GM21423 (cell line): ENCODE measurements at regions not wholly inside any gene's neighbourhood (a gene's known extent, or its start where the extent isn't known, plus 50 kb on each side); places are given as distances from the start of the nearest gene placed in this dataset.

Source experiments
- ATAC-seq: cut with Tn5 transposase; IDR thresholded peaks from one replicate; pipeline ENCODE4 v1.9.1; 2021; ENCODE audit warnings: mild to moderate bottlenecking, moderate library complexity; ENCODE audit not compliant: unreplicated experiment

DNA sequence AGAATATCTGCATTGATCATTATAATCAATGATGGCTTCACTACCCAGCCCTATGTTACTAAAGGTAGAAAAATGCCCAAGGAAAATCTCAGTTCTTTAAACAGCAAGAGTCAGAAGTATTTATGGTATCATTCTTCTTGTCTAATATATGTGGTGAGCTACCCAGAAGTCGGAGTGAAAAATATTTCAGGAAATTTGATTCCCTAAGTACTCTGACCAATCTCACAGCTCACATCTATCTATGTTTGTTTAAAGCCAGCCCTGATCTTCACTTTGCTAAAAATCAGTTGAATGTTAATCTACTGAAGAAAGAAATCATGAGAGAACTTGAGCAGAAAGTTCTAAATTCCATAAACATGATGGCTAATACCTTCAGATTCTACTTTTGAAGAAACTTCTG is 522.9 kb upstream of the SLIT2 start:
- ATAC-seq, result no peak

DNA sequence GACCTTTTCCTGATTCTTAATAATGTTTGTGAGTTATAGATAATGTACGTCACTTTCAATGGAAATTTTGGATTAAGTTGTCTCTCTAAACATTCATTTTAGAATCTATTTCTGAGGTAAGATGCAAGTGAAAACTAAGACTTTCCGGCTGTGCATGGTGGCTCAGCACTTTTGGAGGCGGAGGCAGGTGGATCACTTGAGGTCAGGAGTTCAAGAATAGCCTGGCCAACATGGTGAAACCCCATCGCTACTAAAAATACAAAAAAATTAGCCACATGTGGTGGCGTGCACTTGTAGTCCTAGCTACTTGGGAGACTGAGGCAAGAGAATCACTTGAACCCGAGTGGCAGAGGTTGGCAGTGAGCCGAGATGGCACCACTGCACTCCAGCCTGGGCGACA is 524.6 kb upstream of the SLIT2 start:
- ATAC-seq, result no peak

DNA sequence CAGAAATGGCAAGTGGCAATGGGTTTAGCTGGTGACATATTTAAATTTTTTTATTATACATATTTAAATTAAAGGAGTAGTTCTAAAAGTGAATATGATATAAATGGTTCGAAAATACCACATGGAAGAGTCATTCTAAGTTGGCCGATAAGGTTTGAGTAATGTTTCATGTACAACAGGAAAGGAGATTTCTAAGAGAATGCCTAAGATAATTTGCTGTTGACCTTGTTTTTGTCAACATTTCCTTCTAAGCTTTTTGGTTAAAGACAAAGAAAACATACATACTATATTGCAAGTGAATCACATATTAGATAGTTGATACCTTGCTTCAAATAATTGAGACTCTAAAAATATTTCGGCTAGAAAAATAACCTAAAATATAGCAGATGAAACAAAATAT is 526.6 kb upstream of the SLIT2 start:
- ATAC-seq, result no peak

DNA sequence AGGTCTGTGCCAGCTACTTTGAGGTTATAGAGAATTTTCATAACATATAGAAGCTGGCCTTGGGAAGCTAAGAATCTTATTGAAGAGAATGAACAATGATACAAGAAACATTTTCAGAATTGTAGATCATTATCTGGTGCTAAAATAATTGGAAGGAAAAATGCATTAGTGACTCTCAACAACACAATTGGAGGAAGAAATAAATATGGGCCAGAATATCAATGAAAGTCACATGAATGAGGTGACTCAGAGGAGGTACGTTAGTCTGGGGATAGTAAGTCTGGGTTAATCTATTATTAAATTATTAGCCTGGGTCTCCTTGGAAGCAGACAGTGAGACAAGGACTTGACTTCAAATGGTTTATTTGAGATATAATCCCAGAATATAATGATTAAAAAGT is 529.3 kb upstream of the SLIT2 start:
- no peak for ATAC-seq

DNA sequence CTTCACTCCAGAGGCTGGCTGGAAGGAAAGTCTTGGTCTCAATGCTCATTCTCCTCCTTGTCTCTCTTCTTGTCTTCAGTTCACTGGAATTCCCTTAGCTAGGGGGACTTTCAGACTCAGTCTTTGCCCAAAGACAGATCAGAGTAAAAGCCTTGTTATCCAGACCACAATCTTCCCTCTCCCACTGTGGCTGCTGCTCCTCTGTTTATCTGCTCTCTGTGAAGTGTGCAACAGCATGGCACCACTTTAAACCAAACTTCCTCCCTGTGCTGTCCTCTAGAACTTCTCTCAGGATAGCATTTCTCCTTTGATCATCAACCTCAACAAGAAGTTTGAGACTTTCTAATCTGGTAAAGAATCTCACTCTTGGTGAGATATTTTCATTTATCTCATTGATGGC is 530.1 kb upstream of the SLIT2 start:
- no peak for ATAC-seq

DNA sequence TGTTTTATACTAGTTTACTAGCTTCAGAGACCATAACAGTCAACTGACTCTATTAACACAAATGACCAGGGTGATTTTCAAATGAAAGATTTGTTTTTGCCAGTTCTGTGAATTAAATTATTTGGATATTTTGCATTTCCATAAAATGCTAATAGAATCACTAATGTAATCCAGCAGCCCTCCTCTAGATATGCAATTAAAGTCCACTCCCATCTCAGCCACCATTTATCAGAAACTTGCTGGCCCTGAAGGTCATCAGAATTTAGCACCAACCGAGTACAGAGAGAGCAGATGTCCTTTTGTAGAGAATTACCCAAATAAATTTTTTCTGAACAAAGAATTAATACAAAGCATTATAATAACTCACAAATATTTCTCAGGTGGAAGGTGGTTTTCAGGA is 531.1 kb upstream of the SLIT2 start:
- ATAC-seq, result no peak

DNA sequence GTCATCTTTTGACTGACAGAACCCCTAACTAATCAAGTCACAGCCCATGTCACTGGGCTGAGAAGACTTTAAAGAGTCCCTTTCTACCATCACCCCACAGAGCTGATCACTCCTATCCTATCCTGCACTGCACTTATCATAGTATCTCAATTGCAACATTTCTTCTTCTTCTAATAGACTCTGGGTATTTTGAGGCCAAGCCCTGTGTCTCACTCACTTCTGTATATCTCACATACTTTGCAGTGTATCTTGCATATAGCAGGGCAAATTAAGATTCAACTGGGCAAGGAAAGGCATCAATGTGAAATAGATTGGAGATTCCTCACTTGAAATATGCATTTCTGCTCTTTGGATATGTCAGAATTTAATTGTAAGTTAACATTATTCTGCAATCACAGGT is 531.5 kb upstream of the SLIT2 start:
- no peak for ATAC-seq

DNA sequence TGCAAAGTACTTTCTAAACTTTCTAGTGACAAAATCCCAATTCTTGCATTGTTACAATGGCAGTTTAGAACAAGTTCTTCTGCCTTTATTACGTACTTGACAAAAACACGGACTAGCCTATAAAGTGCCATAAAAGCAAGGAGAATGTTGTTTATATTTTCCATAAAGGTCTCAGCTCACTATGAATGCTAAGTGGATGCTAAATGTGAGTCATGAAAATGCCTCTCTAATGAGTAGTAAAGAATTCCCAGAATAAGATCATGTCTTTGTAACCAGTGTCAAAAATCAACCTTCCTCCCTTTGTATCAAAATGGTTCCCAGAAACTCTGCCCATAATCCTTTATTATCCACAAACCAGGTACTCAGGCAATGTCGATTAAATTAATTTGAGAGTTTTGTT is 539.8 kb upstream of the SLIT2 start:
- ATAC-seq, result no peak

DNA sequence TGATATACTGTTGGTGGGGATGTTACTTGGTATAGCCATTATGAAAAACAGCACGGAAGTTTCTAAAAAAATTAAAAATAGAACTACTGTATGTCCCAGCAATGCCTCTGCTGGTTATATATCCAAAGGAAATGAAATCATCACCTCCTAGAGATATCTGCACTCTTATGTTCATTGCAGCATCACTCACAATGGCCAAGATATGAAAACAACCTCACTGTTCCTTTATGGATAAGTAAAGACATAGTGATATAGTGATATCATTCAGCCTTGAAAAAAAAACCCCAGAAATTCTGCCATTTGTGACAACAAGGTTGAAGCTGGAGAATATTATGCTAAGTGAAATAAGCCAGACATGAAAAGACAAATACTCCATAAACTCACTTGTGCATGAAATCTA is 543.8 kb upstream of the SLIT2 start:
- no peak for ATAC-seq

DNA sequence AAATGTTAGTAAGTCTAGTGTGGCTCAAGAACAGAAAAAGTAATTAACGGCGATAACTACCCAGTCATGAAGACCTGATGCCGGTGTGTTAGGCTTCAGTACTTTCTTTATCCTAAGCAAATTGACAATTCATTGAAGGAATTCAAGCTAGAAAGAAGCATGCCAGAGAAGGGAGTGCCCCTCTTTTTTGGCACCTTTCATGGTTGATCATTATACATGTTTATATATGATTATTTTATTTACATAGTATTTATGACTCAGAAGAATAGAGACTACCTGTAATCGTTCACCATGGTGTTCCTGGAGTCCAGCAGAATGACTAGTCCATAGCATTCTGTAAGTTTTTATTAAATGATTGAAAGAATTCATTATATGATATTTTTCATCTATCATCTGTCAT is 548.3 kb upstream of the SLIT2 start:
- no peak for ATAC-seq

DNA sequence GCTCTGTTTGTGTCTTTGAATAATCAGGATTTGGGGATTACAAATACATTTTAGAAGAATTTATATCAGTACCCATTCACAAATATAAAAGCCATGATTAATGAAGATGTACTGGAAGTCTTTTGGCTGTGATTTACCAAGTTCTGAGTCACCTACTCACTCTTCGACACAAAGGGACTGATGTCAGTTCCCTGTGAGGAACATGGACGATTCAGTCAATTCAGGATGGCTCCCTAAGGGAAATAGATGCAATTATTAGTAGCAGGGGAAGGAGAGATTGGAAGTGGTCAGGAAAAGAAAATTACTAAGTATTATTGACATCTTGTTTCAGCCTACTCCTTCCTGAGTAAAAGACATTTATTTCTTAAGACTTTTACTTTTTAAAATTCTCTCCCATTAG is 550.7 kb upstream of the SLIT2 start:
- ATAC-seq, result no peak

DNA sequence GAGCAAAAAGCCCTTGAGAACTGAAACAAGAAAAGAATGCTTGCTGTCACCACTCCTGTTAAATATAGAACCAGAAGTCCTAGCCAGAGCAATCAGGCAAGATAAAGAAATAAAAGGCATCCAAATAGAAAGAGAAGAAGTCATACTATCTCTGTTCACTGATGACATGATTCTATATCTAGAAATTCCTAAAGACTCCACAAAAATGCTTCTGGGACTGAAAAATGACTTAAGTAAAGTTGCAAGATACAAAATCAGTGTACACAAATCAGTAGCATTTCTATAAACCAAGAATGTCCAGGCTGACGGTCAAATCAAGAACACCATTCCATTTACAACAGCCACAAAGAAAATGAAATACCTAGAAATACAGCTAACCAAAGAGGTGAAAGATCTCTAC is 552.7 kb upstream of the SLIT2 start:
- ATAC-seq, result no peak

DNA sequence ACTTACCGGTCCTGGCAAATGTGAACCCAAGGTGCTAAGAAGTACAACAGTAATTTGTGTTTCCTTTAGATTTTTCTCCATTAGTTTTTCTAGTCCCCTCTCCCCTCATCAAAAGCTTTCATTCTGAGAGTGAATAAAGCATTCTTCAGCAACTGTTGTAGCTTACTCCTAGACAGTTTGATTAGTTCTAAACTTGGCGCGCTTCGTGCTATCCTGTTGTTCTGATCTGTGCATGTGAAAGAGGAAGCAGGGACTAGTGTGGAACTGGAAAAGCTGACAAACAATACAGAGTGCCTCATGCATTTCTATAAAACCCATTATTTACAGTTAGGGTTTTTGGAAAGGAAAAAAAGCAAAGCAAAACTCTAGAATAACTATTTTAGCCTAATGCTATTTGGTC is 556.9 kb upstream of the SLIT2 start:
- no peak for ATAC-seq

DNA sequence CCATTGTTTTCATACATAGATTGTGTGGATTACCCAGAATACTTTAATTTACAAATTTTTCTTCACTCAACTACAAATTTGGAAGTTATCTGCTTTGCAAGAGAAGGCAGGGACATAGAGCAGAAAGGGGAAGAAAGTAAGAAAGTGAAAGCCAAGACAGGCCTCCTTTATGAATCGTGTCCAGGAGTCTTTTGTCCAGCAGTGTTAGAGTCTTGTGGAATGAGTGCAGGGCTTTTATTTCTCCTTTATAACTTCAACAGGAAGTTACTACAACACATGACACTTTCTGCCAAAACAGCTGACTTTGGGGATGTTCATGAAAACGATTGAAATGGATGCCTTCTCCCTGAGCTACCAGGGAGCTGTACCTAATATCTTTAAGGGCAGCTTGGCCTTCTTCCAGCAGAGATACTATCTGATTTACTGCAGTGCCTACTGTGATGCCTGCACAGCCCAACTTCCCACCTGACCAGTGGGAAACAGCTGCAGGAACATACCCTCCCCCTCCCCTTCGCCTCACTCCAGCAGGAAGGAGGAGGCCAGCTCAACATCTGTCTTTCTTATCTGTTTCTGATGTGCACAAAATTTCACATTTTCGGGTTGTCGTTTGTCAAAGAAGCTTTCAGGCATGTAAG is 557.7 kb upstream of the SLIT2 start:
- no peak for ATAC-seq

DNA sequence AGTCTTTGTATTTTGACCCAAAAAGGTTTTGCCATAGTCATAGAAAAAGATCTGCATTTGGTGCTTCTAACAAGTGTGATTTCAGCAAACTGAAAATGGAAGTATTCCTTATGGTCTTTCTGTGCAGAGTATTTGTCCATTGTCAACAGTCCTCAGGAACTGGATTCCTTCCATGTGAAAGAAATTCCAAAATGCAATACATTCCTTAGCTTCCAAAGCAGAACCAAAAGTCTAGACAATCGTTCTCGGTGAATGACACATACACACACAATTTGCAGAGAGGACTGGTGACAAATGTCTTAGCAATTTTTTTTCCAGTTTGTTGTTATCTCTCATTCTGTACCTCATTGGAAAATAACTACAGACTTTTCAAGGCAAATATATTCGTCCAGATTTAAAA is 562.2 kb upstream of the SLIT2 start:
- ATAC-seq, result no peak

DNA sequence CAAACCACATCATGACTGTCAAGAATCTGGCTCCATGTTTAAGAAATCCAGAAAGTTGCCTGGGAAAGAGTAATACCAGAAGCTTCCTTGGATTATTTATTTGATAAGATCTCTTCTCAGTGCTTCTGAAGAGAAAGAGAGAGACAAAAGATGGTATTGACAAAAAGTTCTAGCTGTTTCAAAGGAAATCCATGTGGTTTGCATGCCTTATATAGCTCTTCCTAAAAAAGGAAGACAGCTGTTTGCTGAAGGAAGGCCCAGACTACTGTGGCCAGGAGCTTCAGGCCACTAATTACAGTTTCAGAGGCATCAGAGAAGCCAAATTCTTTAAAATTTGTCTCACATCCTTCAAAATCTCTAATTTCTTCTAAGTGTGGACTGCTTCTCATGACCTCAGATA is 565.2 kb upstream of the SLIT2 start:
- no peak for ATAC-seq

DNA sequence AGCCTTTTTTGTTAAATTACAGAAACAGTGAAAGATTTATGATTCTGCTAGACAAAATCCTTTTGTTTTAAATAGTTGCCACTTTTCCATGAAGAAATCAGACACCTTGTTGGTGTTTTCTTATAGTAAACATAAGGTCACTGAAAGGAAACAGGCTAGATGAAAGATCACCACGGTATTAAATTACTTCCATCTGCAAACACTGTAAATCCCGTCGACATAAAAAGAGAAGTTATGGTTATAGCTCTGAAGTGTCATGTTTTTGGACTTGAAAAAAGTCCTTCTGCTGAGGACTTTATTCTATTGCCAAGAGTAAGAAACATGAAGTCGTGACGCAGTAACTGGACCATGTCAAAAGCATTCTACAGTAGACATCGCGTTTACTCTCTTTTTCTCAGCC is 567.6 kb upstream of the SLIT2 start:
- ATAC-seq, result no peak

DNA sequence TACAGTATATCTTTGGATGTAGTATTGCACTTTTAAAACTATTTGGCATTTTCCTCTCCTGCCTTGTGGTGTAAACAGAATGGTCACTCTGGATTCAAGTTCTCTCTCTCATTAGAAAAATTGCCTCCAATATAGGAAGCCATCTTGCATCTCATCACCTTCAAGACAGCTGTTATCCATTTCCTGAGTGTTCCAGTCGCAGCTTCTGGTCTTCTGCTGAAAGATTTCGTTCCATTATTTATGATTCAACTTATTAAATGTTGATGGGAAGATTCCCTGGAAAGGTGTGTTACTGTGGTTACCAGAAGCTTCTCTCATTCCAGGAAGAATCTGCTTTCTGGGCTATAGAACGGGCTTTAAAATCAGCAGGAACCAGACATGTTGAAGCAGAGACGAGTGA is 568.3 kb upstream of the SLIT2 start:
- ATAC-seq, result no peak

DNA sequence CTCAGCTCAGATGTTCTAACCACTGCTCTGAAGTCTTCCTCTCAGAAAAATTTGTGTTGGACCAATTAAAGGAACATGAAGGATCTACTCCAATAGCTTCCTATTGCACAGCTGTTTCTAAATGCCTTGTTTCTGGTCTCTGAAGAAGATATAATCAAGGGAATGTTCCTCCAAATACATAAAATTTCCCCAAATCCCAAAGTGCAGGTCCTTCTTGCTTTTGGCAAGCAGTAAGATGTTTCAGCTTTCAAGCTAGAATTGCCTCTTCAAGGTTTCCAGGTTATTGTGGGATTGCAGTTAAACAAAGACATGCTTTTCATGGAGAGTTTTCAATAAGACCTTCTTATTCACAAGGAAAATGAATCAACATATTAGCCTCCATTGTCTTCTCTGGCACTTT is 574.5 kb upstream of the SLIT2 start:
- ATAC-seq, result no peak

DNA sequence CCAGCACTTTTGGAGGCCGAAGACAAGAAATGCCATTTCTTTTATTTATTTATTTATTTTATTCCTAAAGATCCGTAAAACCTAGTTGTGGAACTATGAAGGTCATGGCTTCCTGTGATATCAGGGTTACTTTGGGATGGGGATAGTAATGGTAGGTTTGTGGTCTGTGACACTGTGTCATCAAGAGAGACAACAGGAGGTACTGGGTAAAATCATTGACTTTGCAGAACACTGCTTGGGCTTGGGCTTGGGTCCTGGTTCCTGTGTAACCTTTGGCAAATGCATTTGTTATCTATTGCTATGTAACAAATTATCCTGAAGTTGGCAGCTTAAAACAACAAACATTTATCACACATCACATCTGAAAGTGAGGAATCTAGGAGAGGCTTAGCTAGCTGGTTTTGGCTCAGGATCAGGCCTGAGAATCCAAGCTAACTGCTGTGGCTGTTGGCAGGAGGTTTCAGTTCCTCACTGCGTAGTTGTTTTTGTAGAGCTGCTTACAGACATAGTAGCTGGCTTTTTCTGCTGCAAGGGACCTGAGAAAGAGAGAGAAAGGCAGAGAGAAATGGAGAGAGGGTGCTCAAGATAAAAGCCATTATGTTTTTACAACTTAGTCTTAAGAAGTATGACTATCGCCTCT is 576.4 kb upstream of the SLIT2 start:
- no peak for ATAC-seq

DNA sequence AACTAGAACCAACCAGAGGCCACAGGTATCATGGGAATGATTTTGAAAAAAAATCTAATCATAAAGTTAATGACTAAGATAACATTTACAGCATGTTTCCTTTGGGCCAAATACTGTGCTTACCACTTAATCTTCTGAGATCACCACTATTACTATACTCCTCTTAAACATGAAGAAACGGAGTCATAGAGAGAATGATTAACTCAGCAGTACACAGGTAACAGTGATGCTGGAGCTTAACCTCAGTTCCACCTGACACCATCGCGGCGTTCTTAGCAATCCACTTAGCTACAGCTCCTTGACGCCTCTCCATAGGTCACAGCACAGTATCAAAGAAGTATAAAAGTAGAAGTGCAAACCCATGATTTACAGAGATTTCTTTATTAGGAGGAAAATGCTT is 592.6 kb upstream of the SLIT2 start:
- ATAC-seq, result no peak

DNA sequence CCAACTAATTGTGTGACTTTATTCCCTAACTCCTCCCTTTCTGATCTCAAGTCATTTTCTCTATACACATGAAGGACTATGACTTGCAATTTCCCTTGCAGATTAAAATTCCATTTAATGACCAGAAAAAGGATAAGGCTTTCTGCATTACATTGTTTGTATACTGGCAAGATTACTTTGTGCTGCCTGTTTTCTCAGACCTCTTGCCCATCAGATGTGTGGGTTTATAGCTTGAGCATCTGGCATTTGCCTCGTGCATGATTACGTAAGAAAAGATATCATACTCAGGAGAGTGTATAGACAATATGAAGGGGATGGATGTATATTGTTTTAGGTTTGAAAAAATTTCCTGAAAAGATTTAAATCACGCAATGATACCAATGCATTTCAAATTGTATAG is 593.8 kb upstream of the SLIT2 start:
- no peak for ATAC-seq

DNA sequence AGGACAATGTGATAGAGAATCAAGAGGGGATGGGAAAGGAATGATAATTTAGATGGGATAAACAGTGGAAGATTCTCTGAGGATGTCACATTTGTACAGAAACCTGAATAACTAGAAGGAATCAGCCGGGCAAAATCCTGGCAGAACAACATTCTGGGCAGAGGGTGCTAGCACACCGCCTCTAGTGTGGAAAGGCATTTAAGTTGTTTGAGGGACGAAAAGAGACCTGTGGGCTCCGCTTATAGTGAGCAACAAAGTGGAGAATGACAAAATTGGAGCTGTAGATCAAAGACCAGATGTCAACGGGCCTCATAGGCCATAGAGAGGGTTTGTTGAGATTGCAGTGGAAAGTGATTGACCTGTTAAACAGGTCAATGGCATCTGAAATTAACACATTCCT is 596.0 kb upstream of the SLIT2 start:
- no peak for ATAC-seq
